Right lung (tissue), 2 donors: ENCODE measurements at regions not wholly inside any gene's neighbourhood (a gene's known extent, or its start where the extent isn't known, plus 50 kb on each side); places are given as distances from the start of the nearest gene placed in this dataset.
"Not testable (repeated sequence)": the region's sequence is repeated elsewhere in the genome, so short reads cannot be mapped to it uniquely, and the experiment has no call there.

Experiments used
- DNase-seq, 2 donors: peaks; one replicate each; pipeline ENCODE4 v3.0.0-alpha.2; 2013

GRCh38 chr1:227508431-227508830 is 54.9 kb upstream of the ZNF678 start:
- DNase-seq: no peak

GRCh38 chr1:227506490-227507393 is 56.6 kb upstream of the ZNF678 start:
- DNase-seq: not testable (repeated sequence)

GRCh38 chr1:227496045-227496444 is 67.3 kb upstream of the ZNF678 start:
- not testable (repeated sequence) for DNase-seq

DNA sequence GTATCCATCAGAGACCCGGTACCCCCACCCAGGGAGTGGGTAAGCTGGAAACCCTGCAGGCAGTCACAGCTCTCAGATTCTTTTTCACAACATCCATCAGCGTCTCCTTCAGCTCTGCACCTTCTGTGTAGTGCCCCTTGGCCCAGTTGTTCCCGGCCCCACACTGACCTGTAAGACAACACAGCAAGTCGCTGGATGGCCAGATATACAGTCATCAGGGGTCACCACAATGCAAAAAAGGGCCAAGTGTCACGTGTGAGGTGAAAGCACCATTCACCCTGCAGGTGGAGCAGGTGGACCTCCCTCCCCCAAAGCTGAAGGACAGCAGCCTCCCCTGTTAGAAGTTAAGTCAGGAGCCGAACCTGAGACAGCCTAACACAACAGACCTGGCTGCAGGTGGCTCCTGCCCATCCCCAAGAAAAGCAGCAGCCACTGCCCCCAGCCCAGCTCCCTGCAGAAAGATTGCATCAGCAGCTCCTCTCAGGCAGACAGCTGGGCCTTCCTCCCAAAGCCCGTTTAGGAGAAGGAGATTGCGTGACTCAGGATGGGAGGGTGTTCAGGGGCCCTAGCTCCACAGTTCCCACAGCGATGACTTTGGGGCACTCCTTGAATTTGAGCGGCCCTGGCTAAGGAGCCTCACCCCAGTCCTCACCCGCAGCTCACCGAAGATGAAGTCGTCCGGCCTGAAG is 69.3 kb upstream of the ZNF678 start:
- not testable (repeated sequence) for DNase-seq

DNA sequence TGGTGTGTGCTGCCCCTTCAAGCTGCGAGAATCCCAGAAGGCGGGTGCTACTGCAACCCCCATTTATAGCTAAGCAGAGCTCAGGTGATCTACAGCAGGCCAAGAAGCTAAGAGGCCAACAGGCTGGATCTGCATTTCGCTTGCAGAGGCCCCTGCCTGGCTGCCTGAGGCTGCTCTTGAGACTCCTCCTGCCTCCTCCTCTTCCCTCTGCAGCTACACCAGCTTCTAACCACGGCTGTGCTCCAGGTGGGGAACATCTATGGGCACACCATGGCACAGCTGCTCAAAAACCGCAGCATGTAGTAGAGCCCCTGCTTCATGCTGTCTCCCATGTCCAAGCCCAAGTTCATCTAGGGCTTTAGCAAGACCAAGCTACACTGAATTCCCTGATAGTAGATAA is 72.9 kb upstream of the ZNF678 start:
- DNase-seq: no peak

DNA sequence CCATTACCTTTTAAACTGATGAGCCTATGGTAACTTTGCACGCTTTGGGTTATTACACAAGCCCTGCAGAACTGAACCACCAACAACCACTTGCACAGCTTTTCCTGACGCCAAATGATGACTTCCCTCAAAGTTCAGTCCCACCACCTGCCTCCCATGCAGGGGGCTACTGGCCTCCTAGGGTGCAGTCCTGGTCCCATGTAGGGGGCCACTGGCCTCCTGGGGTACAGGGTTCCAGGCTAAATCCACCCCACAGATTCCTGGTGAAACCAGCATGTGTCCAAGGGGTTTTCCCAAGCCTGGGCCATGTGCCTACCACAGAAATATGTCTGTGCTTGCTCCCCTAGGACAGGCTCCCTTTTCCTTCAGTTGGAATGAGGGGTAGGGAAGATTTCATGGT is 73.4 kb upstream of the ZNF678 start:
- no peak for DNase-seq

- DNase-seq: no peak
Measured at GRCh38 chr1:227489572-227489971, 73.8 kb upstream of the ZNF678 start.

GRCh38 chr1:227487606-227488005 is 75.8 kb upstream of the ZNF678 start:
- DNase-seq: no peak

DNA sequence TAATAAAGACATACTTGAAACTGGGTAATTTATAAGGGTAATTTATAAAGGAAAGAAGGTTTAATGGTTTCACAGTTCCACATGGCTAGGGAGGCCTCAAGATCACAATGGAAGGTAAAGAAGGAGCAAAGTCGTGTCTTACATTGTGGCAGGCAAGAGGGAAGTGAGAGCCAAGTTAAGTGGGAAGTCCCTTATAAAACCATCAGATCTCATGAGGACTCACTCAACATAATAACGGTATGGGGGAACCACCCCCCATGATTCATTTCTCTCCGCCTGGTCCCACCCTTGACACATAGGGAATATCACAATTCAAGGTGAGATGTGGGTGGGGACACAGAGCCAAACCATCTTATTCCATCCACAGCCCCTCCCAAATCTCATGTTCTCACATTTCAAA is 76.8 kb upstream of the ZNF678 start:
- DNase-seq: no peak

DNA sequence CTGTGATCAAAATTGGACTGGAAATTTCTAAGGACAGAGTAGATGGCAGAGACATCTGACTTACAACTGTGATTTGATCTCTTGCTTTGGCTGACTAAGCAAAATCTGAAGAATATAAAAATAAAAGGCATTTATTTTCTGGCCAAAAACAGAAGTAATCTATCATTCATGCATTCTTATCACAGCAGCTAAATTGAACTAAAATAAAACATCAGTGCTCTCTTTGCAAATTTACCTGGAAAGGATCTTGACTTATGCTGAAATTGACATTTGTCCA is 81.4 kb upstream of the ZNF678 start:
- no peak for DNase-seq

- not testable (repeated sequence) for DNase-seq
Measured at GRCh38 chr1:227474072-227474471, 89.3 kb upstream of the ZNF678 start.

- no peak for DNase-seq
Measured at GRCh38 chr1:227472772-227473171, 90.6 kb upstream of the ZNF678 start.

- DNase-seq: no peak
Measured at GRCh38 chr1:227470688-227471087, 92.7 kb upstream of the ZNF678 start.

DNA sequence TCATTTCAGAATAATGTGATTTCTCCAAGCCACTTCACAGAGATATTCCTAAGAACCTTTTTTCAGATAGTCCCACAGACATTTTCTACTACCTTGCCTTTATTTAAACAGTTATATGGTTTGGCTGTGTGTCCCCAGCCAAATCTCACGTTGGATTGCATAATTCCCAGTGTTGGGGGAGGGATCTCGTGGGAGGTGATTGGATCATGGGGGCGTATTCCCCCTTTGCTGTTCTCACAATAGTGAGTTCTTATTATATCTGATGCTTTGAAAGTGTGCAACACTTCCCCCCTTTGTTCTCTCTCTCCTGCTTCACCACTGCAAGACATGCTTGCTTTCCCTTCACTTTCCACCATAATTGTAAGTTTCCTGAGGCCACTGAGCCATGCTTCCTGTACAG is 93.6 kb upstream of the ZNF678 start:
- no peak for DNase-seq

DNA sequence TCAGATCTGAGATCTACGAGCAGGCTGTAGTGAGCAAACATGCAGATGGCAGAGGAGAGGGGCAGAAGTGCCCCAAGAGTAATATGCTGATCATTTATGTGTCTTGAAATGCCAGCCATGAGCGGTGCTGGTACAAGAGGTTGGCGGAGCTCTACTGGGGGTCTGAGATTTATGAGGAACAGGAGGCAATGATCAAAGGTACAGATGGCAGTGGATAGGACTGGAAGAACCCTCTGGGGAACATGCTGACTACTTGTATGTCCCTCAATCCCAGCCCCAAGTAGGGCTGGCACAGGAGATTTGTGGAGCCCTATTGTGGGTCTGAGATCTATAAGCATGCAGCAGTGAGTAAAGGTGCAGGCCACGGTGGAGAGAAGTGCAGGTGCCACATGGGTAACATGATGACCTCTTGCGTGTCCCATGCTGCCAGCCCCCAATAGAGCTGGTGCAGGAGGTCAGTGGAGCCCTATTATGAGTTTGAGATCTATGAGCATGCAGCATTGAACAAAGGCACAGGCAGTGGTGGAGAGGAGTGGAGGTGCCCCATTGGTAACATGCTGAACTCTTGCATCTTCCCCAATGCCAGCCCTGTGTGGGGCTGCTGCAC is 97.2 kb upstream of the ZNF678 start:
- no peak for DNase-seq

DNA sequence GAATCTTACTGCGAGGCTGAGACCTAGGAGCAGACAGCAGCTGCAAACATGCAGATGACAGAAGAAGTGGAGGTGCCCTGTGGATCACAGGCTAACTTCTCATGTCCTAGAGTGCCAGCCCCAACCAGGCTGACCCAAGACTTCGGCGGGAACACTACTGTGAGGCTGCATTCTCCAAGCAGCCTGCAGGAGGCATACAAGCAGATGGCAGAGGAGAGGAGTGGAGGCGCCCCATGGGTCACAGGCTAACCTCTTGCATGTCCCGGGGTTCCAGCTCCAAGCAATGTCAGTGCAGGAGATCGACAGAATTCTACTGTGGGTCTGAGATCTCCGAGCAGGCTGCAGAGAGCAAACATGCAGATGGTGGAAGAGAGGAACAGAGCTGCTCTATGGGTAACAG is 98.1 kb upstream of the ZNF678 start:
- DNase-seq: no peak

DNA sequence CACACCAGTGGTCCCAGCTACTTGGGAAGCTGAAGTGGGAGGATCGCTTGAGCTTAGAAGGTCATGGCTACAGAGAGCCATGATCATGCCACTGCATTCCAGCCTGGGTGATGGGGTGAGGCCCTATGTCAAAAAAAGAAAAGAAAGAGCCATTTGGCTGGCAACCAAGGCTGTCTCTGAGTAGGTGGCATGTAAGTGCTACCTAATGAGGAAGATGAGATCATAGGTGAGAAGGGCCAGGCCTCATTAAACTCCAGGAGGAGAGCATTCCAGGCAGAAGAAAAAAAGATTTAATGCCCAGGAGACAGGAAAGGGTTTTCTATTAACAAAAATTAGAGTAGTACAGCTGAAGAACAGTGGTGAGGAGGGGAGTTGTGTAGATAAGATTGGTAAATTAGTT is 103.4 kb upstream of the ZNF678 start:
- DNase-seq: no peak

GRCh38 chr1:227459326-227459841 is 104.0 kb upstream of the ZNF678 start:
- DNase-seq: no peak

- no peak for DNase-seq
Measured at GRCh38 chr1:227454686-227455085, 108.7 kb upstream of the ZNF678 start.

DNA sequence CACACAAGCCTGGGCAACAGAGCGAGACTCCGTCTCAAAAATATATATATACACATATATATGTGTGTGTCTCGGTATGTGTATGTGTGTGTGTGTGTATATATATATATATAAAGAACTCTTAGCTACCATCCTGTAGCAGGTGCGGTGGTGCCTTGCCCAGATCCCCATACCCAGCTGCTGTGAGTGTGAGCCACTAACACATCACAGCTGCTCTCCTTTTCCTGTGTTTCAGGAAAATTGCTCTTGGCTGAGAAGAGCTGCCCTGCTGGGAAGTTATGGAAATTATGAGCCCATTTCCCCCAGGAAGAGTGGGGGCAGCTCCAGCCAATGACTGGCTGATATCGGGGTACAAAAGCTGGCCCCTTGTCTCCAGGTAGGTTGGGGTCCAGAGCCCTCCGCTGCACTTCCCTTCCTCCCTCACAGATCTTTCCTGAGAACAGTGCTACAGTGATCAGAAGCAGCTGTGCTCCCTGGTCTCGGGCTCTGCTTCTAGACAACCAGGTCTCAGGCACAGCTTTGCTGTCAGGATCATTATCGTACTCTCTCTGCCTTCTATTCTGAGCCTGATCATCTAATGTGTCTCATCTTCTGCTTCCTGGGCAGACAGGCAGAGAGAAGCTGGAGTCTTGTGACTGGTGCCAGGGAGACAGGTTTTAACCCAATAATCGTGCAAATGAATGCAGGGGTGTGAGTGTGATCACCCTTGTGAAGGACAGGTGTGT is 109.6 kb upstream of the ZNF678 start:
- no peak for DNase-seq

- DNase-seq: no peak
Measured at GRCh38 chr1:227451954-227452353, 111.4 kb upstream of the ZNF678 start.

- DNase-seq: no peak
Measured at GRCh38 chr1:227451057-227451456, 112.3 kb upstream of the ZNF678 start.
